SU-DHL-6 (cell line): ENCODE measurements at regions not wholly inside any gene's neighbourhood (a gene's known extent, or its start where the extent isn't known, plus 50 kb on each side); places are given as distances from the start of the nearest gene placed in this dataset.

Source experiments
- H2AFZ ChIP-seq: fragments of 200-600 bp; sonication (generic); 2 replicates; pipeline ENCODE4 v1.6.1; 2014; ENCODE audit warnings: low read depth, mild to moderate bottlenecking, moderate library complexity, mixed read lengths, antibody characterized with exemption, low read length; ENCODE audit not compliant: severe bottlenecking
- H3F3A ChIP-seq: fragments of 200-600 bp; shearing (Covaris generic); 2 replicates; pipeline ENCODE4 v1.6.0; 2016; ENCODE audit warnings: antibody characterized with exemption, mild to moderate bottlenecking; ENCODE audit not compliant: insufficient read depth
- H3K27ac ChIP-seq: fragments of 200-600 bp; sonication (generic); 2 replicates; pipeline ENCODE4 v1.5.1; 2016; ENCODE audit warnings: low read depth, mild to moderate bottlenecking, low read length, moderate library complexity, mixed read lengths
- H3K27me3 ChIP-seq: fragments of 200-600 bp; sonication (generic), shearing (Covaris generic); 2 replicates; pipeline ENCODE4 v1.6.0; 2014; ENCODE audit warnings: mild to moderate bottlenecking, low read length
- H3K36me3 ChIP-seq: fragments of 200-600 bp; sonication (generic); 2 replicates; pipeline ENCODE4 v1.6.1; 2014; ENCODE audit warnings: mild to moderate bottlenecking, low read length, mixed read lengths
- H3K4me2 ChIP-seq: fragments of 300-600, 200-600 bp; shearing (Covaris generic), sonication (generic); 2 replicates; pipeline ENCODE4 v1.6.0; 2014; ENCODE audit warnings: low read length, low read depth, mild to moderate bottlenecking; ENCODE audit not compliant: poor library complexity, severe bottlenecking
- H3K4me3 ChIP-seq: fragments of 200-600 bp; sonication (generic); 2 replicates; pipeline ENCODE4 v1.5.1; 2014; ENCODE audit warnings: antibody characterized with exemption, low read length, mild to moderate bottlenecking, mixed read lengths; ENCODE audit not compliant: insufficient read depth, poor library complexity, severe bottlenecking
- H3K79me2 ChIP-seq: fragments of 200-600 bp; sonication (generic); 2 replicates; pipeline ENCODE4 v1.6.1; 2014; ENCODE audit warnings: mild to moderate bottlenecking, low read length, moderate library complexity; ENCODE audit not compliant: insufficient read depth
- H3K9ac ChIP-seq: fragments of 200-600 bp; sonication (generic); 2 replicates; pipeline ENCODE4 v1.7.0; 2014; ENCODE audit warnings: mild to moderate bottlenecking, low read length
- H3K9me2 ChIP-seq: fragments of 200-600 bp; sonication (generic); replicated peaks from 2 replicates; pipeline ENCODE4 v1.6.1; 2014; ENCODE audit warnings: low read length; ENCODE audit not compliant: insufficient read depth
- H3K9me3 ChIP-seq: fragments of 200-600 bp; sonication (generic); 2 replicates; pipeline ENCODE4 v1.6.1; 2014; ENCODE audit warnings: low read length, mixed read lengths; ENCODE audit not compliant: insufficient read depth
- H4K20me1 ChIP-seq: fragments of 200-600 bp; sonication (generic); 2 replicates; pipeline ENCODE4 v1.6.1; 2014; ENCODE audit warnings: low read depth, mild to moderate bottlenecking, antibody characterized with exemption, low read length, moderate library complexity, mixed read lengths
- CTCF ChIP-seq: fragments of 200-600 bp; sonication (generic); IDR thresholded peaks from one replicate; pipeline ENCODE4 v1.5.1; 2017; ENCODE audit warnings: antibody characterized with exemption, mild to moderate bottlenecking, low read length, moderate library complexity; ENCODE audit not compliant: insufficient read depth, poor library complexity, severe bottlenecking
- EZH2phosphoT487 ChIP-seq: fragments of 200-600 bp; sonication (generic), shearing (Covaris generic); conservative IDR thresholded peaks from 2 replicates; pipeline ENCODE4 v1.6.1; 2018; ENCODE audit warnings: mild to moderate bottlenecking, antibody characterized with exemption, low read length, moderate library complexity, mixed read lengths

DNA sequence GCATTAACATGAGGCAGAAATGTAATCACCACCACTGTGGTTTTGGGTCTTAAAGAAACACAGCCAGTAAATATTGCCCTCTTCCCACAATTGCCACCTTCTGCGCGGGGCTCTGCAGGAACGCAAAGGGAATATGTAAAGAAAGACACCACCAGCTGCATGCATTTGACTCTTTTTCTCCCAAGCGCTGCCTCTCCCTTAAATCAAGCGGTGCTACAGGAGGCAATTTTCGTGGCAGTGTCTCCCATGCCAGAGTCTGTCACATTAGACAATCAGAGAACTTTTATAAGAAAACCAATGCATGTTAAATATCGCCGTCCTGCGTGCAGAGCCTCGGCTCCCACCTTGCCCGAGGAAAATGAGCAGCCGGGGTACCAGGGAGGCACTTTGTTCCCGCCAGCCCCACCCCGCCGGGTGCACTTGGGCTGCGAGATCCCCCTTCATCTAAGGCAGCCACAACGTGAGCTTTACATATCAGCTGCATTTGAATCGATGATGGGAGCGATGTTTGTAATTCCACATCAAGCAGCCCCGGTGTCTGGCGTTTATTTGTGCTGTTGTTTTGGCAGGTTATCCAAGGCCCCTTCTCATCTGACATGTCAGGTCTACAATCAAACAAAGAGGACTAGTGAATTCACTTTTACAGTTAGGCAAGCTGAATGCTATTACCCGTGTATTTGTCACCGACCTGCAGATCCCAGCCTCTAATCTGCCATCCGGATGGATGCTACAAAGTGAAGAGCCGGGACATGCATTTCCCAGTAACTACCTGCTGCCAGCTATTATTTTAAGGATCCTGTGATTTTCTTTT lies 72.3 kb upstream of the MGMT start:
- Histone ChIP-seq H3F3A (no peaks in the 10 kb centered on the region), H3K36me3 (no peaks in the 10 kb centered on the region), H3K9ac (no peak overlapping the region), H3K4me3 (no peak overlapping the region), H4K20me1 (no peaks in the 10 kb centered on the region), H3K9me3 (no peaks in the 10 kb centered on the region), H2AFZ (no peak overlapping the region), H3K9me2 (no peaks in the 10 kb centered on the region), H3K4me2 (no peak overlapping the region), H3K79me2 (no peaks in the 10 kb centered on the region), H3K27ac (no peak overlapping the region), H3K27me3 (no peaks in the 10 kb centered on the region)
- TF ChIP-seq EZH2phosphoT487 (no peak), CTCF (no peak)

GRCh38 chr10:129396021-129396722 lies 70.9 kb upstream of the MGMT start:
- H3K27ac ChIP-seq: no peak overlapping the region
- no peaks in the 10 kb centered on the region for H3F3A ChIP-seq
- no peaks in the 10 kb centered on the region for H3K36me3 ChIP-seq
- H3K9me3 ChIP-seq: no peaks in the 10 kb centered on the region
- H3K9ac ChIP-seq: no peak overlapping the region
- no peaks in the 10 kb centered on the region for H4K20me1 ChIP-seq
- H3K9me2 ChIP-seq: no peaks in the 10 kb centered on the region
- no peak overlapping the region for H3K4me3 ChIP-seq
- H3K79me2 ChIP-seq: no peaks in the 10 kb centered on the region
- no peak overlapping the region for H2AFZ ChIP-seq
- TF ChIP-seq EZH2phosphoT487 (no peak), CTCF (no peak)
- H3K4me2 ChIP-seq: no peak overlapping the region
- H3K27me3 ChIP-seq: no peaks in the 10 kb centered on the region

DNA sequence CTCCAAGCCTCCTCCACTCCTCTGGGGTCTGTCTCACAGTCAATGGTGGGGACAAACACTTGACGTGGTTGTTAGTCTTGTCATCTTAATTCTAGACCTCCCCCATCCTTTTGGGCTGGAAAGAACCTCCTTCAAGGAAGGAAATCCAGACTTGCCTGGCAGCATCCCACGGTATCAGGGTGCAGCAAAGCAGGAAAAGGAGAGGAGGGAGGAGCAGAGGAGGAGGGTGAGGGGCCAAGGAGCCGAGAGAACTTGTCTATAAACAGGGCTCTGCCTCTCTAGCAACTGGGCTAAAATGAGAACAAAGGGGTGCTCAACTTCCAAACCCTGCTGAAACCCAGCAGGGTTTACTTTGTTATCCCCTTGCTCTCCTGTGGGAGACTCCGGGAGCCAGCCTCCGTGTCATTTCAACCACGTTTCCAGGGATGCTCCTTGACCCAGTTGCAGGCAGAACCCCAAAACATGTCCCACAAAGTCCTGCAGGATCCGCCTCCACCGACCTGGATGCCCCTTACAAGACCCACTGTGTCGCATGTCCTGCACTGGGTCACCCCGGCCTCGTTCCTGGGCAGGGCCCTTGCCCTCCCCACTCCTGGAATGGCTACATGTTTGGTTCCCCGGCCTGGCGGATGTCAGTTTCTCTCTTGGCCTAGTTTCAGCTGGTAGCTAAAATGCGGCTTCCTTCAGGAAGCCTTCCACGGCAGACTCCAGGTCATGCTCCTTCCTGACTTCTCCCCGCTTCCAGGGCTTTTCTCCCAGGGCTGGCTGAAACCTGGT lies 69.7 kb upstream of the MGMT start:
- H3K9ac ChIP-seq: no peak overlapping the region
- H3K4me3 ChIP-seq: no peak overlapping the region
- no peaks in the 10 kb centered on the region for H3K36me3 ChIP-seq
- no peaks in the 10 kb centered on the region for H3K9me2 ChIP-seq
- H3K9me3 ChIP-seq: no peaks in the 10 kb centered on the region
- H3K4me2 ChIP-seq: no peak overlapping the region
- H4K20me1 ChIP-seq: no peaks in the 10 kb centered on the region
- no peak overlapping the region for H3K27ac ChIP-seq
- no peaks in the 10 kb centered on the region for H3F3A ChIP-seq
- H3K79me2 ChIP-seq: no peaks in the 10 kb centered on the region
- H3K27me3 ChIP-seq: no peaks in the 10 kb centered on the region
- TF ChIP-seq EZH2phosphoT487: no peak
- TF ChIP-seq CTCF: no peak
- H2AFZ ChIP-seq: no peak overlapping the region
